NCI-H1694 treated with DMSO at 0.1 percent for 48 hours (cell line): ENCODE measurements at regions not wholly inside any gene's neighbourhood (a gene's known extent, or its start where the extent isn't known, plus 50 kb on each side); places are given as distances from the start of the nearest gene placed in this dataset.
A peak's percentile ranks its signal among the peaks of the same experiment; 100 is the strongest.

ENCODE experiments used
- DNase-seq: peaks from one replicate; lab custom pipeline; 2025; lab: John Stamatoyannopoulos, UW

DNA sequence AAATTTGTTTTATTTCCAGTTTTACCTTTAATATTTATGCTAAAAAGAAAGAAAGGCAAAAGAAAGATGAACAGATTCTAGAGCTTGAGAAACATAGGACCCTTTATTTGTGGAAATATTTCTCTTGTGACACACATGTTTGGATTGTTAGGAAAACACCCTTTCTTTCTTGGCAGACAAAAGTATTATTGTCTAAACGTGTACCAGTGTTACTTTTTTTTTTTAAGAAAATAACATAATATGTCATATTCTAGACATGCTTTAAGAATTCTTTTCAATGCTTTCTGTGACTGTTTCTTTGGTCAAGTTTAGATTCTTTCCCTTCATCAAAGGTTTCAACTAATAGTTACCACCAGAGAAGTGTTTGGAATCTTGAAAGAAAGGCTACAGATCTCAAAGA is 183.4 kb upstream of the CNR1 start:
- DNase-seq: no peak

- no peak for DNase-seq
Observed at GRCh38 chr6:88342336-88342735, 176.2 kb upstream of the CNR1 start.

DNA sequence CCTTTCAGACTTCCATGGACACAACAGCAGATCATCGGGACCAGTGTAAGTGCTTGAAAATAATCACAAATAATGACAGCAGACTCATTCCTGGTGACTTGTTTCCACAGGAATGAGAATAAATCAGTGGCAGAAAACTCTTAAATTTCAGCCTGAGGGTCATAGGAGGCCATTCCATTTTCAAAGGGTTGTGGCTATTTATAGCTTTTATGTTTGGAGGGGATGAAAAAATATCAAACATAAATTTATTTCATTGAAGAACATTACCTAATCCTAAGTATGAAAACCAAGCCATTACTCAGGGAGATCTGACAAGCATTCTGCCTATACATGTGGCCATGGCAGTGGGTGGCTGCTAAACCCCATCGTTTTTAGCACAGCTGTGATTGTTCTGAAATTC is 173.6 kb upstream of the CNR1 start:
- no peak for DNase-seq

DNA sequence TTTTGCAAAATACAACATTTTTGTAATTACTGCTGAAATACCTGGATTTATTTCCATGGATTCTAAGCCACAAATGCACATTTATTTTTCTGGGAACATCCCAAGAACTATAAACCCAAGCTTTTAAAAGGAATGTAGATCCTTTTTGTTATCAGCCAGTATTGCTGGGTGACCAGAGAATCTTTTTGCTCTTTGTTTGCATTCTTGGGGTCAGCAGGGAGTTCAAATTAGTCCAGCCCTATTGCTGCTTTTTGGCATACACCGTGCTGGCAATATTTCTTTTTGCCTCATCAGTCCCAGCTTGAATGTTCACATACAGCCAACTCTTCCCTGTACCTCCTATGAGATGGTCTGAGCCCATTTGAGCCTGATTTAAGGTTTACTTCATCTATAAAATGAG is 155.2 kb upstream of the CNR1 start:
- DNase-seq: no peak

GRCh38 chr6:88311561-88311960 is 145.4 kb upstream of the CNR1 start:
- no peak for DNase-seq

- no peak for DNase-seq
Observed at GRCh38 chr6:88304520-88304919, 138.4 kb upstream of the CNR1 start.

DNA sequence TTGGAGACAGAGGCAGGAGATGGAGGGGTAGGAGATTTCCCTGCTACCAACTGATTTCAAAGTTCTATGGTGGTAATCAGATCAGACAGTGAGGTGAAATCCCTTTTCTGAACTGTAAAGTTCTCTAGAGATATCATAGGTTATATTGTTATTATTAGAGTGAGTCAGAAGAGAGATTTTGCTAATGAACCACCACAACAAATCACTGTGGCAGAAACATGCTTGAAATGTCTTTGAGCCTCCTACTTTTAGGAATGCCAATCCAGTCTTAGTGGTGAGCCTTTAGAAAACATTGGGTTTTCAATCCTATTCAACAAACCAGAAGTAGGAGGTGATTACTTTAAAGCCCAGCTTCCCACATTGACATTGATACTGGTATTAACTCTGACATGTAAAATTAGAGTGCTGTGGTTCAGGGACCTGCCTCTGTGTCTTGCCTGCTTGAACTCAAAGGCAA is 136.7 kb upstream of the CNR1 start:
- no peak for DNase-seq

DNA sequence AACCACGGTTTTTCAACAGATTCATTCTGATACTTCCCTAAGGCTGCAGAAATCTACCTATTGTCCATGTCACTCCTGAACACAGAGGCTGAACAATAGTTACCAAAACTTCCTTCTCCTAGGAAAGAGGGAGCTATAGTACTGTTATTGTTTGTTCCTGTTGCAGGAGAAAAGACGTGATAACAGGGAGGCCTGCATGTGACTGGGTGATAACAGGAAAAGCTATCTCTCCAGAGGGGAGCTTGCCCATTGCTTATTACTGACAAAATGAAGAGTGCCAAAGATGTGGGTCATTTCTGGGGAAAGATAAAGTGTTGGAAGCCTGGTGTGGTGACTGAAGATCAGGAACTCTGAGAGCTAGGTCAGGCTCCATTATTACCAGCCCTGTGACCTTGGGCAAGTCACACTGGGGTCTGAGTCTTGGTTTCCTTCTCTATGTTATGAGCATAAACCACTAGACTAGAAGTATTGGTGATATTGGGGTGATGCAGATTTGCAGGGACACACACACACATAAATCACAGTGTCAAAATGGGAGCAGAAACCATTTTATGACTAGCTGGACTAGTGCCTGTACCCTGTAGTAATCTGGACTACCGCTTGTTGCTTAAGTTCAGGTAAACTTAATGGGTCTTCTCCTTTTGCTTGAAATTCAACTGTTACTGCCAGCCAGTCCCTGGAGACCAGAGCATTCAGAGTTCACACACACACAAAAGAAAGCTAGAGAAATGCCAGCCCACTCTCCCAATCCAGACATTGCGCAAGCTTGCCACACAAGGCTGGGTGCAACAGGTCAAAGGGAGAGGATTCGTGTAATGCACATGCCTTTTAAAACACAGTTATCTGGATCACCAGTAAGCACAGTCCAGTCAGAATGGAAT is 136.0 kb upstream of the CNR1 start:
- DNase-seq: no peak

DNA sequence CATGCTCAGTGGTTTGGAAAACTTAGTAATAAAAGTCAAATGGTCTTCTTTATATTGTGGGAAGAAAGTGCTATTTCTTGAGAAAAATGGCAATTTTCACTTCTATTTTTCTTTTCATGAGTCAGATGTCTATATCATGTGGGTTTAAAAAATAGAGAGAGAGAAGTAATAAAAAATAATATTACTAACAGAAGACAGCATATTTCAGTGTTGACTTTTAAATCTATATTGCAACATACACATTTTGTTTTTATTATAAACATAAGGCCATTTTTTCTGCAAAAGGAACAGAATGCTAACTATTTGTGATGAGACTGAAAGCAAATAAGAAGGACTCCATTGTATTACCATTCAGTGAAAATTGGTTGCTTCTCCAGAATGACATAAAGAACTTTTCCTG is 135.1 kb upstream of the CNR1 start:
- no peak for DNase-seq

GRCh38 chr6:88298066-88298845 is 132.1 kb upstream of the CNR1 start:
- DNase-seq: no peak

DNA sequence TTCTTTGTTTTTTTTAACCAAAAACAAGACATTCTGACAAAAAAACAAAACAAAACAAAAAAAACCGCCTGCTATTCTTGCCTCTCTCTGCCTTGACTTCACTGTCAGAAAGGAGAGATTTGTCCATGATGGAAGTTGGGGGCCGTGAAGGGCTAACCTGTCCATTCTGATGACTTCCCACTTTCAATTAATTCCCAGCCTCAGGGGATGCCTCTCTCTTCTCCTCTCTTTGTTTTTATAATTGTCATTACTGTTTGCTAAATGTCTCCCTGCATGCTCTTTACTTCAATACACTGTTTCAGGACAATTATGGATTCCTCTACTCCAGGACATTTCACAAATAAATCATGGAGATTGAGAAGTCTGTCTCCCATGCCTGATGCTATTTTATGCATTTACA is 130.5 kb upstream of the CNR1 start:
- DNase-seq: no peak

GRCh38 chr6:88295663-88296062 is 129.5 kb upstream of the CNR1 start:
- no peak for DNase-seq

GRCh38 chr6:88294702-88295101 is 128.6 kb upstream of the CNR1 start:
- DNase-seq: no peak

GRCh38 chr6:88290411-88290810 is 124.3 kb upstream of the CNR1 start:
- DNase-seq: no peak

GRCh38 chr6:88287696-88288095 is 121.5 kb upstream of the CNR1 start:
- no peak for DNase-seq

DNA sequence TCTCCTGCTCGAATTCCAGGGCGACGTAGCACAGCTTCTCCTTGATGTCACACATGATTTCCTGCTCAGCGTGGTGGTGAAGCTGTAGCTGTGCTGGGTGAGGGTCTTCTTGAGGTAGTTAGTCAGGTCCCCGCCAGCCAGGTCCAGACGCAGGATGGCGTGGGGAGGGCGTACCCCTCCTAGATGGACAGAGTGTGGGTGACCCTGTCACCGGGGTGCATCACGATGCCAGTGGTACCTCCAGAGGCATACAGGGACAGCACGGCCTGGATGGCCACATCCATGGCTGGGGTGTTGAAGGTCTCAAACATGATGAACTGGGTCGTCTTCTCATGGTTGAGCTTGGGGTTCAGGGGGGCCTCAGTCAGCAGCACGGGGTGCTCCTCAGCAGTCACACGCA is 110.2 kb upstream of the CNR1 start:
- no peak for DNase-seq

DNA sequence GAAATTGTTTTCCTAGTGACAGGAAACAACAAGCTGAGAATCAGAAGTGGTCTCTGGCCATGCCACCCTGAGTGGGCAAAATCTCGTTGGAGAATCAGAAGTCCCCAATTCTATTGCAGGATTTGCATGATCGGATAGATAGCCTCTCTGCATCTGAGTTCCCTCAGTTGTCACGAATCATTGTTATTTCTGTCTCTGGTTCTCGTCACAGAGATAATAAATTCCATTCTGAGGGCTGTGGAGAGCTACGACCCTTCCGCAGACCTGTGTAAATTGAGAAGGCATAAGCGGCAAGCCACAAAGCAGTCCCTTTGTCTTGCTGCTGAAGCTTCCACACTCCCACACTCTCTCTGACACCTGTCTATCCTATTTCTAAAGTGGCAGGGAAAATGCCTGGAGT is 102.4 kb upstream of the CNR1 start:
- no peak for DNase-seq

- peak; percentile 53 for DNase-seq
Observed at GRCh38 chr6:88266126-88266525, 100.0 kb upstream of the CNR1 start.

- DNase-seq: no peak
Observed at GRCh38 chr6:88263591-88263990, 97.4 kb upstream of the CNR1 start.

DNA sequence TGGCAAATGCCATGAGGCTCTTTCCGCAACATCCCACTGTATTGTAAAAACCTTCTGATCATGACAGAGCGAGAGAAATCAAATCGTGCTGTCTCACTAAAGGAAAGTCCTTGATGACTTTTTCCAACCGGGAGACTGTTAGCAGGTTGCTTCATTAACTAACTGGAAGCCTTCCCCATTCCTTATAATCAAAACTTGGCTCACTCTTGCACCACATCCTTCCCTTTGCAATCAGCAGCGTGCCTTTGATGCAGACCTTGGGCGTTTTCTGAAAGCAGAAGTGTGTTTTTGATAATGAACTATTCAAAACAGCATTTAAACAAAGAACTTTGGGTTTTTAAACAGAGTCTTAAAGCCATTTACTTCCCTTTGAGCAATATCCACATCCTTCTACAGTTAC is 96.2 kb upstream of the CNR1 start:
- DNase-seq: no peak

- DNase-seq: peak; percentile 76
Observed at GRCh38 chr6:88251301-88251700, 85.2 kb upstream of the CNR1 start.

GRCh38 chr6:88248709-88249321 is 82.7 kb upstream of the CNR1 start:
- DNase-seq: no peak

GRCh38 chr6:88246654-88247053 is 80.5 kb upstream of the CNR1 start:
- no peak for DNase-seq
